ENCODE measurements at regions not wholly inside any gene's neighbourhood (a gene's known extent, or its start where the extent isn't known, plus 50 kb on each side); places are given as distances from the start of the nearest gene placed in this dataset.

- TF ChIP-seq CTCF (conservative IDR thresholded peaks at IDR 0.05; ENCODE audit: low read length): no peak
- no peak for TF ChIP-seq EZH2phosphoT487 (IDR thresholded peaks at IDR 0.05; ENCODE audit: borderline replicate concordance, low read depth, low read length)
Observed at GRCh38 chr10:113498997-113499396, 53.9 kb upstream of the HABP2 start.
